ENCODE measurements at regions not wholly inside any gene's neighbourhood (a gene's known extent, or its start where the extent isn't known, plus 50 kb on each side); places are given as distances from the start of the nearest gene placed in this dataset.
"Not testable (repeated sequence)": the region's sequence is repeated elsewhere in the genome, so short reads cannot be mapped to it uniquely, and the experiment has no call there.

DNA sequence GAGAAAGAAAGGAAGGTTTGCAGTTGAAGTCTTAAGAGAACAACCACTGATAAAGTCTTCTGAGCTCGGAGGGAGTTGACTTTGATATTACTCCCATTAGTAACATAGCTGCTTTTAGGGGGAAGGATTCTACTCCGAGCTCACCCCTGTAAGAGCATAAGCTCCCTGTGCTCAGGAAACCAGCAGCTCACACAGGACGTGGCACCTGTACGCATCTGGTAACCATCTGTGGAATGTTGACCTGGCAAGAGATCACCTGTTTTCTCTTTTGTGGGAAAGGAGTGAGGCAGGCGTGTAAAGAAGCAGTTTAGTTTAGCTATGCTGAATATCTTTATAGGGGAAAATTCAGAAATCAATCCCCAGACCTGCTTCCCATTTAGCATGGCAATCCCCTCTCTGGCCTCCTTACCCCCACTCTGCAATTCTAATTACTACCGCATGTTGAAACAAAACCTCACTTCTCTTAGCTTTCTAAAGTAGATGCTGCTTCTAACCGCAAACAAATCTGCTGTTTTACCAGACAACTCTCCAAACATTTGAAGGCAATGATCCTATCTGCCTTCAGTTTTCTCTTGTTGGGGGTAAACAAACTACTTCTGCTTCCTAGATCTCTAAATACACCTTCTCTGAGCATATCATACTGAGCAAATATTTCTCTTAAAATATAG lies 121.8 kb upstream of the KCNK1 start:
- Histone ChIP-seq H3K27me3 (ENCODE audit: control insufficient read depth, insufficient read depth, low read length) (no peaks in the 10 kb centered on the region), H3K27ac (ENCODE audit: low read length) (no peak overlapping the region), H3K4me1 (ENCODE audit: control insufficient read depth, insufficient read depth, low read length) (no peaks in the 10 kb centered on the region), H3K4me3 (ENCODE audit: low read length) (no peak overlapping the region), H3K36me3 (ENCODE audit: control insufficient read depth, insufficient read depth, low read length) (no peaks in the 10 kb centered on the region), H3K9me3 (ENCODE audit: control insufficient read depth, insufficient read depth, low read length) (no peaks in the 10 kb centered on the region)
- no CpG with 5 or more reads among the region's 7 CpGs for WGBS (ENCODE audit: insufficient coverage, insufficient read length)
- DNase-seq (ENCODE audit: low read depth, low spot score) = no peak

DNA sequence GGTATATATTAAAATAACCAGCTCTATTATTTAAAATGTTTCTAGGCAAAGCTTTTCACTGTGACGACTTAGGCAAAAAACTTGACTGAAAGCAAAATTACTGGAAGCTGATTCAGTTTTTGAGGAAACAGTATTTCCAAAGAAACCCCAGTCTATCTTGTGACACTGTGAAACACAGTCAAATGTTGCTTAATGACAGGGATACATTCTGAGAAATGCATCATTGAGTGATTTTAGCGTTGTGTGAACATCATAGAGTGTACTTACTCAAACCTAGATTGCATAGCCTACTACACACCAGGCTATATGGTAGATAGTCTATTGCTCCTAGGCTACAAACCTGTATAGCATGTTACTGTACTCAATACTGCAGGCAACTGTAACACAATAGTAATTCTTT lies 116.9 kb upstream of the KCNK1 start:
- Histone ChIP-seq H3K9me3 (ENCODE audit: control insufficient read depth, insufficient read depth, low read length) (no peaks in the 10 kb centered on the region), H3K36me3 (ENCODE audit: control insufficient read depth, insufficient read depth, low read length) (no peaks in the 10 kb centered on the region), H3K4me3 (ENCODE audit: low read length) (no peak overlapping the region), H3K27me3 (ENCODE audit: control insufficient read depth, insufficient read depth, low read length) (no peaks in the 10 kb centered on the region), H3K4me1 (ENCODE audit: control insufficient read depth, insufficient read depth, low read length) (no peaks in the 10 kb centered on the region), H3K27ac (ENCODE audit: low read length) (no peak overlapping the region)
- no CpG with 5 or more reads among the region's 2 CpGs for WGBS (ENCODE audit: insufficient coverage, insufficient read length)
- DNase-seq (ENCODE audit: low read depth, low spot score) = no peak

DNA sequence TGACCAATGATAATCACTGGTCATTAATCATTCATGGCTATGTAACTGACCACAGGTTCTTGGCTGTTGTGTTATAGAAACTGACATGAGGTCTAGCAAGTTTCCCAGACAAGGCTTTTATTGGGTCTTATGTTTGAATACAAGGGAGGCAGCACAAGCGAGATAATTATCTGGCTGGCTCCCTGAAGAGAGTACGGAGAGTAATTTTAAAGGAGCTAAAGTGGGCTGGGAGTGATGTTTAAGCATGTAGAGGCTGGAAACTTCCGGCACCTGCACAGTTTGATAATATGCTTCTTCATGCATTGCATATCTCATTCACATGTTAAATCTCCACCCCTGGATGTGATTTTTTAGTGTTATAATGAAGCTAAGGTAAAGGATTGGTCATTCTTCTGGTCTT lies 116.2 kb upstream of the KCNK1 start:
- Histone ChIP-seq H3K4me1 (ENCODE audit: control insufficient read depth, insufficient read depth, low read length) (no peaks in the 10 kb centered on the region), H3K36me3 (ENCODE audit: control insufficient read depth, insufficient read depth, low read length) (no peaks in the 10 kb centered on the region), H3K27ac (ENCODE audit: low read length) (no peak overlapping the region), H3K4me3 (ENCODE audit: low read length) (no peak overlapping the region), H3K27me3 (ENCODE audit: control insufficient read depth, insufficient read depth, low read length) (no peaks in the 10 kb centered on the region), H3K9me3 (ENCODE audit: control insufficient read depth, insufficient read depth, low read length) (no peaks in the 10 kb centered on the region)
- no CpG with 5 or more reads among the region's 3 CpGs for WGBS (ENCODE audit: insufficient coverage, insufficient read length)
- DNase-seq (ENCODE audit: low read depth, low spot score) = no peak

GRCh38 chr1:233500106-233500505 lies 113.8 kb upstream of the KCNK1 start:
- no CpG with 5 or more reads among the region's 3 CpGs for WGBS (ENCODE audit: insufficient coverage, insufficient read length)
- no peak for DNase-seq (ENCODE audit: low read depth, low spot score)

DNA sequence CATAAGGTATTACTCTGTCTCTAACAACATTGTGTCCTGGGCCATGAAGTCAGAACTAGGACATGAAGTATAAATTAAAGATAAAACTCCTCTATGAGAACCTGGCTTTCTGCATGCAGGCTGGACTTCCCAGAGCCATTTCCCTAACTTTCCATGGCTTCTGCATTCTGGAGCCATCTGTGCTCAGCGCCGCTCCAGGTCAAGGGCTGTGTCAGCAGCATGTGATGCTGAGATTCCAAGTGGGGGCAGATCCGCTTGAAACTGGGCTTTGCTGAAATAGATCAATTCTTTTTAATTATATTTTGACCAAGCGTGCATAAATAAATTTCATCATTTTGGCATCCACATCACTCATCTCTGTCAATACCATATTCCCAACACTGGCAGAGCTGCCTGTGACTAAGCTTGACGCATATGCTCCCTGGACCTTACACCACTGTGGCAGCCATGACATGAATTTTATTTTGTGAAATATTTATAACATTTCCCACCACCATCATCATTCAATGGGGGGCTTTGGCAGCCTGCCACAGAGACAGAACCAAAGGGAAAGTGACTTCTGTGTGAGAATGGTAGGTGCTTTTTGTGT lies 110.4 kb upstream of the KCNK1 start:
- no CpG with 5 or more reads among the region's 5 CpGs for WGBS (ENCODE audit: insufficient coverage, insufficient read length)
- Histone ChIP-seq H3K4me1 (ENCODE audit: control insufficient read depth, insufficient read depth, low read length) (no peaks in the 10 kb centered on the region), H3K4me3 (ENCODE audit: low read length) (no peak overlapping the region), H3K27ac (ENCODE audit: low read length) (no peak overlapping the region), H3K27me3 (ENCODE audit: control insufficient read depth, insufficient read depth, low read length) (no peaks in the 10 kb centered on the region), H3K36me3 (ENCODE audit: control insufficient read depth, insufficient read depth, low read length) (no peaks in the 10 kb centered on the region), H3K9me3 (ENCODE audit: control insufficient read depth, insufficient read depth, low read length) (no peaks in the 10 kb centered on the region; the same call in 1 of the 2 replicates)
- no peak for DNase-seq (ENCODE audit: low read depth, low spot score)

More at GRCh38 chr1:233500106-233500505, 113.8 kb upstream of the KCNK1 start:
- Histone ChIP-seq H3K27me3 (ENCODE audit: control insufficient read depth, insufficient read depth, low read length) (no peaks in the 10 kb centered on the region), H3K4me1 (ENCODE audit: control insufficient read depth, insufficient read depth, low read length) (no peaks in the 10 kb centered on the region), H3K27ac (ENCODE audit: low read length) (no peak overlapping the region), H3K9me3 (ENCODE audit: control insufficient read depth, insufficient read depth, low read length) (no peaks in the 10 kb centered on the region), H3K4me3 (ENCODE audit: low read length) (no peak overlapping the region), H3K36me3 (ENCODE audit: control insufficient read depth, insufficient read depth, low read length) (no peaks in the 10 kb centered on the region)

GRCh38 chr1:233505130-233505529 lies 108.8 kb upstream of the KCNK1 start:
- no peak for DNase-seq (ENCODE audit: low read depth, low spot score)
- H3K4me3 ChIP-seq (ENCODE audit: low read length) = no peak overlapping the region
- no peaks in the 10 kb centered on the region for H3K4me1 ChIP-seq (ENCODE audit: control insufficient read depth, insufficient read depth, low read length)
- H3K36me3 ChIP-seq (ENCODE audit: control insufficient read depth, insufficient read depth, low read length) = no peaks in the 10 kb centered on the region
- H3K27ac ChIP-seq (ENCODE audit: low read length) = no peak overlapping the region
- H3K9me3 ChIP-seq (ENCODE audit: control insufficient read depth, insufficient read depth, low read length) = no peaks in the 10 kb centered on the region; the same call in 1 of the 2 replicates
- H3K27me3 ChIP-seq (ENCODE audit: control insufficient read depth, insufficient read depth, low read length) = no peaks in the 10 kb centered on the region

DNA sequence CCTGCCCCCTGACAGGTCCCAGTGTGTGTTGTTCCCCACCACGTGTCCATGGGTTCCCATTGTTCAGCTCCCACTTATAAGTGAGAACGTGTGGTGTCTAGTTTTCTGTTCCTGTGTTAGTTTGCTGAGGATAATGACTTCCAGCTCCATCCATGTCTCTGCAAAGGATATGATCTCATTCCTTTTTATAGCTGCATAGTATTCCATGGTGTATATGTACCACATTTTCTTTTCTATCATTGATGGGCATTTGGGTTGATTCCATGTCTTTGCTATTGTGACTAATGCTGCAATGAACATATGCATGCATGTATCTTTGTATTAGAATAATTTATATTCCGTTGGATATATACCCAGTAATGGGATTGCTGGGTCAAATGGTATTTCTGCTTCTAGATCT lies 108.0 kb upstream of the KCNK1 start:
- not testable (repeated sequence) for H3K4me1 ChIP-seq (ENCODE audit: control insufficient read depth, insufficient read depth, low read length); H3K36me3 ChIP-seq (ENCODE audit: control insufficient read depth, insufficient read depth, low read length); H3K9me3 ChIP-seq (ENCODE audit: control insufficient read depth, insufficient read depth, low read length); H3K27ac ChIP-seq (ENCODE audit: low read length); DNase-seq (ENCODE audit: low read depth, low spot score); H3K4me3 ChIP-seq (ENCODE audit: low read length); H3K27me3 ChIP-seq (ENCODE audit: control insufficient read depth, insufficient read depth, low read length)
- no CpG with 5 or more reads among the region's 3 CpGs for WGBS (ENCODE audit: insufficient coverage, insufficient read length)

DNA sequence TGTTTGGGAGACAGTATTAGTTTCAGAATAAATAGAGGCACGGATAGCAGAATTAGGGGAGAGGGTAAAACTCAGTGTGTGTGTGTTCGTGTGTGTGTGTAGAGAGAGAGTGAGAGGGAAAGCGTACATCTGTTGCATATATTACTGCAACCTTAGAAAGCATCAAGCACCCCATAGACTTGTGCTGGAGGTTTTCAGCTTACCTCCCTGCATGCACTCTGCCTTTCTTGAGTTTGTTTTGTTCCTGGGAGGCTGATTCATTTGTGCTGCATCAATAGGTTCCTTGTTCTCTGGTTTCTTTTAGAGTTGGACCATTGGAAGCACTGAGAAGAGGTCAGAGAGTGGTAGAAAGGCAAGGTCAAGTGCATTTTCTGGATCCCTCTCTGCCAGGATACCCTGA lies 104.4 kb upstream of the KCNK1 start:
- Histone ChIP-seq H3K4me1 (ENCODE audit: control insufficient read depth, insufficient read depth, low read length) (no peaks in the 10 kb centered on the region; the same call in 1 of the 2 replicates), H3K4me3 (ENCODE audit: low read length) (no peak overlapping the region)
- 100% methylated on average over 1 of the region's 3 CpGs for WGBS (ENCODE audit: insufficient coverage, insufficient read length)

DNA sequence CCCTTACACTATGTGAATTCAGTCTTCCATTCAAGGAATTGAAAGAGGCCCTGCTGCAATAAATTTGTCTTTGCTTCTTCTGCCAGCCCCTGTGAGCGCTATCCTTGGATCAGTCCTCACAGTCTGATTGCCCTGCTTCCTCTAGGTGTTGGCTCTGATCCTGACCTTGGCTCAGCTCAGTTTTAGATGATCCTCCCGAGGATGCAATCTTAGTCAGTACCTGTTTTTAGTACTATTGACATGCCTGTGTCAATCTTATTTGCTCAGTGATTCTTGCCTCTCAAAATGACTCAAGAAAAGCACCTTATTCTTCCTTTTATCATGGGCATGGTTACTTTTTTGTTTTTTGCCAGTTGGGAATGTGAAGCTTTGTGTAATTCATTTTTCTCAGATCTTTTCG lies 101.4 kb upstream of the KCNK1 start:
- Histone ChIP-seq H3K4me1 (ENCODE audit: control insufficient read depth, insufficient read depth, low read length) (no peaks in the 10 kb centered on the region; the same call in none of the 2 replicates), H3K36me3 (ENCODE audit: control insufficient read depth, insufficient read depth, low read length) (no peaks in the 10 kb centered on the region), H3K4me3 (ENCODE audit: low read length) (no peak overlapping the region), H3K27ac (ENCODE audit: low read length) (no peak overlapping the region), H3K27me3 (ENCODE audit: control insufficient read depth, insufficient read depth, low read length) (no peaks in the 10 kb centered on the region), H3K9me3 (ENCODE audit: control insufficient read depth, insufficient read depth, low read length) (no peaks in the 10 kb centered on the region)
- WGBS (ENCODE audit: insufficient coverage, insufficient read length) = no CpG with 5 or more reads among the region's 3 CpGs
- no peak for DNase-seq (ENCODE audit: low read depth, low spot score)

More for the DNA sequence above, 104.4 kb upstream of the KCNK1 start:
- Histone ChIP-seq H3K36me3 (ENCODE audit: control insufficient read depth, insufficient read depth, low read length) (no peaks in the 10 kb centered on the region), H3K27me3 (ENCODE audit: control insufficient read depth, insufficient read depth, low read length) (no peaks in the 10 kb centered on the region), H3K27ac (ENCODE audit: low read length) (no peak overlapping the region), H3K9me3 (ENCODE audit: control insufficient read depth, insufficient read depth, low read length) (no peaks in the 10 kb centered on the region; the same call in 1 of the 2 replicates)
- no peak for DNase-seq (ENCODE audit: low read depth, low spot score)

GRCh38 chr1:233513431-233513830 lies 100.5 kb upstream of the KCNK1 start:
- DNase-seq (ENCODE audit: low read depth, low spot score) = no peak
- Histone ChIP-seq H3K4me1 (ENCODE audit: control insufficient read depth, insufficient read depth, low read length) (no peaks in the 10 kb centered on the region; the same call in none of the 2 replicates), H3K36me3 (ENCODE audit: control insufficient read depth, insufficient read depth, low read length) (no peaks in the 10 kb centered on the region), H3K27me3 (ENCODE audit: control insufficient read depth, insufficient read depth, low read length) (no peaks in the 10 kb centered on the region), H3K27ac (ENCODE audit: low read length) (no peak overlapping the region), H3K4me3 (ENCODE audit: low read length) (no peak overlapping the region), H3K9me3 (ENCODE audit: control insufficient read depth, insufficient read depth, low read length) (no peaks in the 10 kb centered on the region)

GRCh38 chr1:233514946-233515391 lies 98.9 kb upstream of the KCNK1 start:
- H3K9me3 ChIP-seq (ENCODE audit: control insufficient read depth, insufficient read depth, low read length) = no peaks in the 10 kb centered on the region
- no peaks in the 10 kb centered on the region; the same call in none of the 2 replicates for H3K4me1 ChIP-seq (ENCODE audit: control insufficient read depth, insufficient read depth, low read length)
- H3K4me3 ChIP-seq (ENCODE audit: low read length) = no peak overlapping the region
- no peak overlapping the region for H3K27ac ChIP-seq (ENCODE audit: low read length)
- no peaks in the 10 kb centered on the region for H3K27me3 ChIP-seq (ENCODE audit: control insufficient read depth, insufficient read depth, low read length)
- no peaks in the 10 kb centered on the region for H3K36me3 ChIP-seq (ENCODE audit: control insufficient read depth, insufficient read depth, low read length)
- WGBS (ENCODE audit: insufficient coverage, insufficient read length) = no CpG with 5 or more reads among the region's 21 CpGs
- DNase-seq (ENCODE audit: low read depth, low spot score) = no peak

Data from iPS DF 6.9 (cell line).